HG03108 (cell line): ENCODE measurements at regions not wholly inside any gene's neighbourhood (a gene's known extent, or its start where the extent isn't known, plus 50 kb on each side); places are given as distances from the start of the nearest gene placed in this dataset.
"Not testable (repeated sequence)": the region's sequence is repeated elsewhere in the genome, so short reads cannot be mapped to it uniquely, and the experiment has no call there.

Experiments
- ATAC-seq: cut with Tn5 transposase; IDR thresholded peaks from one replicate; pipeline ENCODE4 v1.9.1; 2021; ENCODE audit warnings: moderate library complexity; ENCODE audit not compliant: unreplicated experiment

GRCh38 chr12:25341877-25342276, 91.1 kb upstream of the KRAS start:
- ATAC-seq = not testable (repeated sequence)

DNA sequence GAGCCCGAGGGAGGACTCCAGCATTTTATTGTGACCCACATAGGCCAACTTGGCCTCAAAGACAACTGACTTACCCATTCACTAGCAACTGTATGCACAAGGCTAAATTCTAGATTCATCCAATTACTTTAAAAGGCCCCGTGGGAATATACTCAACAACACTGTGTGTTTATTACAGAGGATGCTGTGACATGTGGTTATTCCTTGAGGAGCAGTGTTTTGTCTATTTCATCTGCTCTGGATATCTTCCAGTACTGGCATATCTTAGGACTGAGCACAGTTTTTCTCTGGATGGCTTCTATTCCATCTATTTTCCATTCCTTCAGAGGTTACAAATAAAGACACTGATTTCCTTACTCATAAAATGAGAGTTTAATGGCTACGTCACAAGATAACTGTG, 87.2 kb upstream of the KRAS start:
- ATAC-seq = no peak

- peak; percentile 75 for ATAC-seq
These were observed 81.4 kb upstream of the KRAS start for GRCh38 chr12:25332143-25332542.

DNA sequence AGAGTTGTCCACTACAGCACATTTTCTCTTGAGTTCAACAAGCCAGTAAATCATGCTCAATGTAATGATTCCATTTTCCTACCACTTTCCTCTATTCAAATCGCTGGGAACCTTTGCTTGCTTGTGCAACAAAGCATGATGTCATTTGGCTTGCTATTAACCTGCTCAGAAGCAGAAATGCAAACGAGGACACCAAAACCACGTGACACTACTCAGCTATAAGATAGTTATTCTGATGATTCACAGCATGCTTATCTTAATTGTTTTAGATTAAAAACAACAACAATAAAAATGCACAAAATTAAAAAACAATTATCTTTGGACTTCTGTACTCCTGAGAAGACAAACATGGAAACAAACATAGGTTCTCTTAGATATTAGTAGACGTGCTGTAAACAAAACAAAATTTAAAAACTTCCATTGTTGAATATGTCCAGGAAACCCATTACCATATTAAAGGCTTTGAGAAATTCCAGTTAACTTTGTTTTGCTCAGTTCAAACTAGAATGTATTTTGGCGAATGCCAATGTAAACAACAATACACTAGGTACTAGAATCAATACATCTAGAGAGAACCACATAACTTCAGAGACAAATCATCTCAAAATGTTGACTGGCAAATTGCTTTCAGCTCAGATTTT, 77.5 kb upstream of the KRAS start:
- ATAC-seq = no peak

- ATAC-seq = no peak
These were observed 76.6 kb upstream of the KRAS start for GRCh38 chr12:25327321-25327720.

DNA sequence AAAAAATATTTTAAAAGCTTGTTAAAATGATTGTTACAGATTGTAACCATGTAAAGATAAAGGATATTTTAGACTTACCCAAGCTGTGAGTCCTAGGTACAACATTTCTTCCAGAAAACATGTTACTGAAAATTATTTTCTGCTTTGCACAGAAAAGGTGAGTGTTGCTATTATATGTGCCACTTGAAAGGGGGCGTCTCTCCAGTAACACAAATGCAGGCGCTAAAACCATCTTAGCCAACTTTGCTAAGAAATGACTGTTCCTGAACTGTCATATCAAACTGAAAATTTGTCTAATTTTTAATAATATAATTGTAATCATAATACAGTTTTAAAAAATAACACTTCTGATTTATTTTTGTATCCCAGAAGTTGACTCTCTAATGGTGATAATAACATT, 75.6 kb upstream of the KRAS start:
- ATAC-seq = no peak

DNA sequence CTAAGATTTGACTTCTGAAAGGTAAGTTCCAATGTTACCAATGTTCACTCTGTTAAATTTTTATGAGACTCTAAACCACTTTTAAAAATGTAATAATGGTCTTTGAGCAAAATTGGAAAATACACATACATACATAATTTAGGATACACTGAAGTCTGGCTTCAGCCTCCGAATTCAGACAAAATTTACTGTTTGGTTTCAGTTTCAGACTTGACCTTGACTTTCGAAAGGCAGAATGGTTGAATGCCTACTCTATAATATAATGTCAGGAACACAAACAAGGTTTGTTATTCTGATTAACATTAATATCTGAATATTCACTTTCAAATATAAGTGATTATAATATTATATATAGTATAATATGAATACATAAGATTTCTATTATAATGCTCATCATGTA, 74.1 kb upstream of the KRAS start:
- ATAC-seq = no peak

GRCh38 chr12:25323581-25323982, 72.9 kb upstream of the KRAS start:
- no peak for ATAC-seq

- ATAC-seq = no peak
These were observed 72.3 kb upstream of the KRAS start for GRCh38 chr12:25322918-25323531.

DNA sequence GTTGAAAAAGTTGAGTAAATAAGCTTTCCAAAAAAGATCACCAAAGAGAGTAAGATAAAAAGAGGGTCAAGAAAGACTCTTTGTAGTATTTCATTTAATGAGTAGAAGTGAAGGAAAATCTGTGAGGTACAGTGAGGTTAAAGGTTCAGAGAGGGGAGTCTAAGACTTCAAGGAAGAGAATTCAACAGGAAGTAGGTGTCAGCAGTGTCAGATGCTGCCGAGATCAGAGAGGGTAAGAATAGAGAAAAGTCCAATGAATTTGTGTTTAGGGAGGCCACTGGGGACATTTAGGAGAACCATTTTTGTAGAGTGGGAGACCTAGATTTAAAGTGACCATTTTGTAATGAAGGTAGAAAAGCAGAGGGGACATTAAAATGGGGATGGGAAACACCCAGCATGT, 71.6 kb upstream of the KRAS start:
- ATAC-seq = no peak

DNA sequence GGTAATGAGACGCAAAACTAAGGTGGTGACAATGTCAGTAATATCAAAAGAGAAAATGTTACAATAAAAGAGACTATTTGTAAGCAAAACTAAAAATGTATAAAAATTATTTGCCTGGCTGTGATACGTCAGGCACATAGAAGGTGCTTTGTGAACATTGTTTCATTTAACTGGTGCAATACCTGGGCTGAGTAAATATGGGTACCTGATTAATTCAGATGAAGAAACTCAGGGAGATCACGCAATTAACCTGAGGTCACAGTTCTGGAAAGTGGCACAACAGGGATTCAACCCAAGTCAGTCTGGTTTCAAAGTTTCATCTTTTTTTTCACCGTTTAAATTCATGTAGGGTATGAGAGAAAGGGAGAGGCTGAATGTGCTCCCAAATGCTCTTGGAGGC, 71.0 kb upstream of the KRAS start:
- ATAC-seq = no peak

DNA sequence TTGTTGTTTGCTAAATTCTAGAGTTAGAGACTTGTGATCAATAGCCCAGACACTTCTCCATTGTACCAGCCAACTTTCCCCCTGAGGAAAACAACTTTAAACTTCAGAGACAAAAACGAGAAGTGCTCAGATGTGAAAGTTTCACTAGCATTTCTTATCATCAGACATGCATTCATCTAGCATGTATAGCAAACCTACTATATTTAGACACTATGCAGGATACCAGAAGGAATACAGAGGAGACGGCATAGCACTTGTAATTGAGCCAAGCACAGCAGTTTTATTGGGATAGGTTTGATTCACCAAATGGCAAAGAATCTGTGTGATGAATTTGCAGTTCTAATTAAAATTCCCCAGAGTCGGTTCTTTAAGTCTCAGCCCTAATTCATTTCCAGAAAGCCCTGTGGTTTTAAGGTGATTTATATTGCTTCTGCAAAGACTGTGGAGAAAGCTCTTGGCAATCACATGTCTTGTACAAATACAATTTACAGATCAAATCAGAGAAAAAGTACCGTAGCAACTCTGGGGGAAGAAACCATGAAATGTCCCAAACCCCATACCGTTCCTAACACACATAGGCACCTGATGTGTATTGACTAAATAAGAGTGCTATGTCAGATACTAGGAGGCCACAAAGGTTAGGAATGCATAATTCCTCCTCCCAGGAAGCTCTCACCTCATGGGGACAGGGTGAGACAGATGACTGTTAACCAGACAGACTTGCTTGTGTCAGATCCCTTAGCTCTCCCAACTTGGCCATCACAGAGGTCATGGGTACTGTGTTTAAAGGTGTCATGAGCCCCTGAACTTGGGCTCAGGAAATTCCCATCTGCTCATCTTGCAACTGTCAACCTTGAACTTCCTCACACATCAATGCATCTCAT, 69.6 kb upstream of the KRAS start:
- ATAC-seq = peak; percentile 59

DNA sequence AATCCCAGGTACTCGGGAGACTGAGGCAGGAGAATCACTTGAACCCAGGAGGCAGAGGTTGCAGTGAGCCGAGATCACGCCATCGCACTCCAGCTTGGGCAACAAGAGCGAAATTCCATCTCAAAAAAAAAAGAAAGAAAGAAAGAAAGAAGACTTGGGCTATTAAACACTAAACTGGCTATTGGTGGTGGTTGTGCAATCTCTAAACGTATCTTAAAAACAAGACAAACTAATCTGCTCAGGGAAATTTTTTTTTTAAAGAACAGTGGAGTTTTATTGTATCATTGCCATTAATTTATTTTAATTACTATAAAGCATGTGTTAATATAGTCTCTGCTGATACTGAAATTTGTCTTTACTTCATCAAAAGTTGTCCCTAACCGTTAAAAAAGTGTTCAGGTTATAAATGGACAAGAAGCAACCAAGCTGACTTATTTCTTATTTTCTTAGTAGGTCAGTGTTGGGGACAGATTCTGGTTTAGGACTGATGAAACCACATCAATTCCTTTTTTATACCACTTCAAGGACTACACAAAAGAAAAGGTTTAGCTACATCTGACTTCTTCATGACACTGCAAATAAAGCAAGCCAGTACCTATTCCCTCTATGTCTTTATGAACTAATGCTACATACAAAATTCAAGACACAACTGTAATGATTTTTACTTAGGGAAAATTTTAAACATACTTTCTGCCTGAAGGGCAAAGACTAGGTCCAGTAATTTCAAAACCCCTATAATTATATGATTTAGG, 68.7 kb upstream of the KRAS start:
- no peak for ATAC-seq

DNA sequence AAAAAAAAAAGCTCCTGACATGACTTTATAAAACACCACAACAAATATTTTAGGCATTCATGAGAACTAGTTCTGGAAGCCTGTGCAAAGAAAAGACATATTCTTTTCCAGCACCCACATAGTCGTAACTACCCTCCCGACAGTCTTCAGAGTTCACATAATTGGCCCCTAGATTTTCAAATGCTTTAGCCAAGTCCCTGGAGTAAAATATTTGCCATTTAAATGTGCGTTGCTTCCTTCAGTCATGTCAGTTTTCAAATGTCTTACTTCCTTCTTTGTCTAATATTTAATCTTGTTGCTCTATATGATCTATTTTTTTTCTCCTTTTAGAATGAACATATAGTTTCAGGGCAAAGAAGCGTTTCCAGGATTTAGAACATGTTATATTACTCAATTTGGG, 66.8 kb upstream of the KRAS start:
- ATAC-seq = no peak

DNA sequence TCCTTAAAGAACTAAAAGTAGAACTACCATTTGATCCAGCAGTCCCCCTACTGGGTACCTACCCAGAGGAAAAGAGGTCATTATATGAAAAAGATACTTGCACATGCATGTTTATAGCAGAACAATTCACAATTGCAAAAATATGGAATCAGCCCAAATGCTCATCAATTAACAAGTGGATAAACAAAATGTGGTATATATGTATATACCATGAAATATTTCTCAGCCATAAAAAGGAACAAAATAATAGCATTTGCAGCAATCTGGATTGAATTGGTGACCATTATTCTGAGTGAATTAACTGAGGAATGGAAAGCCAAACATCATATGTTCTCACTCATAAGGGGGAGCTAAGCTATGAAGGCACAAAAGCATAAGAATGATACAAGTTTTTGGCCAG, 64.7 kb upstream of the KRAS start:
- no peak for ATAC-seq

- ATAC-seq = not testable (repeated sequence)
These were observed 62.7 kb upstream of the KRAS start for GRCh38 chr12:25313266-25313990.

DNA sequence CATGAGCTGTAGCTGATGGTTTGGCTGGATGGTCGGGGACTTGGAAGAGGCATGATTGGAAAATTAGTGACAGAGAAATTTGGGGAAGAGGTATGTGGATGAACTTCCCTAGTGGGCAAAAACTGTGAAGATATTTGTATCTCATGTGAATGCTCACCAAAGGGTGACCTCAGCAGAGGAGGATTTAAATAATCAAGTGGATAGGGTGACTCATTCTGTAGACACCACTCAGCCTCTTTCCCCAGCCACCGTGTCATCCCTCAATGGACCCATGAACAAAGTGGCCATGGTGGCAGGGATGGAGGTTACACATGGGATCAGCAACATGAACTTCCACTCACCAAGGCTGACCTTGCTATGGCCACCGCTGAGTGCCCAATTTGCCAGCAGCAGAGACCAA, 60.8 kb upstream of the KRAS start:
- ATAC-seq = no peak

DNA sequence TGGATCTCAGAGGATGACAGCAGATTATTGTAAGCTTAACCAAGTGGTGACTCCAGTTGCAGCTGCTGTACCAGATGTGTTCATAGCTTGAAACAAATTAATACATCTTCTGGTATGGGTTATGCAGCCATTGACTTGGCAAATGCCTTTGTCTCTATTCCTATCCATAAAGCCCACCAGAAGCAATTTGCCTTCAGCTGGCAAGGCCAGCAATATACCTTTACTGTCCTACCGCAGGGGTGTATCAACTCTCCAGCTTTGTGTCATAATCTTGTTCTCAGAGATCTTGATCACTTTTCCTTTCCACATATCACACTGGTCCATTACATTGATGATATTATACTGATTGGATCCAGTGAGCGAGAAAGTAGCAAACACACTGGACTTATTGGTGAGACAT, 59.3 kb upstream of the KRAS start:
- ATAC-seq = not testable (repeated sequence)

GRCh38 chr12:25308756-25309155, 58.0 kb upstream of the KRAS start:
- no peak for ATAC-seq

GRCh38 chr12:25307818-25308217, 57.1 kb upstream of the KRAS start:
- ATAC-seq = no peak

- no peak for ATAC-seq
These were observed 51.1 kb upstream of the KRAS start for GRCh38 chr12:25301798-25302197.
